NCI-H146 treated with DMSO at 0.1 percent for 48 hours (cell line): ENCODE measurements at regions not wholly inside any gene's neighbourhood (a gene's known extent, or its start where the extent isn't known, plus 50 kb on each side); places are given as distances from the start of the nearest gene placed in this dataset.
A peak's percentile ranks its signal among the peaks of the same experiment; 100 is the strongest.

Source experiments
- DNase-seq: peaks from one replicate; lab custom pipeline; 2025; ENCODE audit not compliant: unreplicated experiment; lab: John Stamatoyannopoulos, UW

DNA sequence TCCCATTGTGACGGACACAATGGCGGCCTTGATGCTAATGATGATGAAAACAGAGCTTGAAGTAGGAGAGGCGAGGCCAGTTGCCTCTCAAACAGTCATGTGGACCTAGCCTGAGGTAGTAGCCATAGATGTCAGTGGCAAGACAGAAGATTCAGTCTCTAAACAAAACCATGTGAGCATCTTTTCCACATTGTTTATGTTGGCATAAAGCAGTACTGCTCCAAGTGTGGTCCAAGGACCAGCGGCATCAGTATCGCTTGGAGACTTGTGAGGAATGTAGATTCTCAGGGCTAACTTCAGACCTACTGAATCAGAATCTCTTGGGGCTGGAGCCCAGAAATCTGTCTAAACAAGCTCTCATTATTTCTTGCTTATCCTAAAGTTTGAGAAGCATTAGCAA, 312.8 kb upstream of the JAG1 start:
- DNase-seq: no peak

GRCh38 chr20:10987651-10988383, 314.0 kb upstream of the JAG1 start:
- DNase-seq: no peak

DNA sequence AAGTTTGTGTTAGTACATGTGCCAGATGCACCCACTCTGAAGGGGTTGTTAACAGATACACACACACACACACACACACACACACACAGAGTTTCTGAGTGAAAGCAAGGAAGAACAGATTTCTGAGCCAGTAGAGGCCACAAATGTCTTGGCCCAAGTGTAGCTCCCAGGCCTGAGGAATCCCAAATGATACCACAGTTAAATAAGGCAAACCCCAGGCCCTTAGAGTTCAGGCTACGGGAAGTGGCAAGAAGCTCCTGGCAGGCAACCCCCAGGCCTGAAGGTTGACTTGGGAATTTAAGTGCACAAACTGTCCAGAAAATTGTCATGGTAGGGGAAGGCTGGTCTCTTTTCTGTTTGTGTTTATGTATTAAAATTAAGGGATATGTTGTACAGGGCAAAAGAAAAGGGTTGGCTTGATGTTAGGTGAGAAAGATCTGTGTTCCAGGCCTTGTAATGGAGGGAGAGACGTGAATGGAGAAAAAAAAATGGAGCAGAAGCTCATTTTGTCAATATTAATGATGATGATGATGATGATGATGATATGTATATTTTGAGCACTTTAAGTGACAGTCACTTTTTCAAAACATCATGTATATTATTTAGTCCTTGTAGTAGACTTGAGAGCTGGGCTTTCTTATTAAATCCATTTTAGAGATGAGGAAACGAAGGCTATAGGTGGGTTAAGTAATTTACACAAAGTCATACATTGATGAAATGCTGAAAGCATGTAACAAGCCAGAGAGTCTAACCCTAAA, 317.0 kb upstream of the JAG1 start:
- DNase-seq: no peak

DNA sequence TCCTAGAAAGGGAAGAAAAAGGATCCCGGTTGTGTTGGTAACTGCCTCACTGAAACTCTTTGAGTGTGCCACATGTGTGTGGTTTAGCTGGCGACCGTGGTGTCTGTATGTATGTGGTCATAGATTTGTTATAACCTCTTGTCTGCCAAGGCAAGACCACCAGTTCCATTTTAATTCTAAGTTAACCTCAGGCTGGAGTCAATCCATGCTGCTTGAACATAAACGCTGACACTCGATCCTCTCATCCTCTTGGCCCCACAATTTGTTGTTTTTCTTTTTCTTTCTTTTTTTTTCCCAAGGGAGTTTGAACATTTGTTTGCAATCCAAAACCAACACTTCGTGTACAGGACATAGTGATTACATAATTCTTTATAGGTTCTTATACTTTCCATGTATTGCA, 318.9 kb upstream of the JAG1 start:
- no peak for DNase-seq

DNA sequence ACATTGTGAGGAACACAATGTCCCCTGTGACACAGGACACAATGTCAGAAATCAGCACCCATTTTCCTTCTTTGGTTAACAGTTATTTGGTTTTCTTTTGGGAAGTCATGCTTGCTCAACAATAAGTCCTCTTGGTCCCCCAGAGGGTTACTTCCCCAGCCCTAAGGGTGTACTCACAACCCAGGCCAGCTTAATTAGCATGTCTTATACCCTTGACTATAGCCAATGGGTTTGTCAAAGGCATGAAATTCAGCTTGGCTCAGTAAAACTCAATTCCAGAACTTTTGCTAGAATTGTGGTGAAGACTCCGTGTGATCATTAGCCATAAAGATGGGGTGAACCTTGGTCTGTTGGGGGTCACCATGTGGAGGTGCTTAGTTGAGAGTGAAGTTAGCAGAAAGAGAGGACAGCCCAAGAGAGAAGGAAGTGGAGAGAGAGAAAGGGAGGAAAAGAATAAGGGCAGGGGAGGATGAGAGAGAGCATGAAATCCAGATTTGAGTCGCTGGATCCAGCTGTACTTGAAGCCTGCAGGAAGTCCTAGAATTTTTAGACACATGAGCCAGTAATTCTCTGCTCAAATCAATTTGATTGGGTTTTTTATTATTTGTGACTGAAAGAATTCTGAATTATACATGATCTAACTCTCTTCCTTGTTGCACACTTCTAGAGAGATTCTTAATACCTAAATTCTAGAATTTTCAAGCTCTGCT, 321.3 kb upstream of the JAG1 start:
- DNase-seq: no peak

DNA sequence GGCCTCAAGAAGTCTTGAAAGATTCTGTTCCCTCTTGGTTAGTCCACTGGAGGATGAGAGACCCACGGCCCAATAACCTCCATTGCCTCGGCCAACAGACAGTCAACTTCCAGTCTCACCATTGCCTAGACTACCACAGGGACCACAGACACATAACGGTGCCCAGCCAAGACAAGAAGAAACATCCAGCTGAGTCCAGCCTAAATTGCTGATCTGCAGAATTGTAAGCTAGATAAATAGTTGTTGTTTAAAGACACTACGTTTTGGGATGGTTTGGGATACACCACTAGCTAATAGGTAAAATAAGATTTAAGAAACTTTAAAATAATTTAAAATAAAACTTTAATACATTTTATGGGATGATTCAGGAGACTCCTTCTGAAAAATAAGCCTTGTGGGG, 324.7 kb upstream of the JAG1 start:
- no peak for DNase-seq

- DNase-seq: no peak
Measured at GRCh38 chr20:11000416-11000815, 326.6 kb upstream of the JAG1 start.

GRCh38 chr20:11001302-11001701, 327.5 kb upstream of the JAG1 start:
- DNase-seq: no peak

GRCh38 chr20:11001764-11002540, 328.2 kb upstream of the JAG1 start:
- DNase-seq: no peak

DNA sequence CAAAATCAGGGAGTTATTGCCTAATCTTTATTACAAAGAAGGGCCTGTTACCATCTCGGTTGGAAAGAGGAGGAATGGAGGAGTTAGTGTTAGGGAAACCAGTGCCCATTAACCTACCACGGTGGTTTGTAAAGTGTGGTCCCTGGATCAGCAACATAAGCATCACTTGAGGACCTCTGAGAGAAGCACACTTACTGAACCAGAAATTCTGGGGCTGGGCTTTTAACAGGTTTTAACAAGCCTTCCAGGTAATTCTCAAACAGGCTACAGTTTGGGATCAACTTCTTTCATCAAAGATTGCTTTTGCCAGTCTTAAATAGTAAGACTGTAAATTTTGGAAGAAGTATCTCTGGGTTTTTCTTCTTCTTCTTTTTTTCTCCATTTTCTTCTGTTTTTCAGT, 329.5 kb upstream of the JAG1 start:
- DNase-seq: no peak

DNA sequence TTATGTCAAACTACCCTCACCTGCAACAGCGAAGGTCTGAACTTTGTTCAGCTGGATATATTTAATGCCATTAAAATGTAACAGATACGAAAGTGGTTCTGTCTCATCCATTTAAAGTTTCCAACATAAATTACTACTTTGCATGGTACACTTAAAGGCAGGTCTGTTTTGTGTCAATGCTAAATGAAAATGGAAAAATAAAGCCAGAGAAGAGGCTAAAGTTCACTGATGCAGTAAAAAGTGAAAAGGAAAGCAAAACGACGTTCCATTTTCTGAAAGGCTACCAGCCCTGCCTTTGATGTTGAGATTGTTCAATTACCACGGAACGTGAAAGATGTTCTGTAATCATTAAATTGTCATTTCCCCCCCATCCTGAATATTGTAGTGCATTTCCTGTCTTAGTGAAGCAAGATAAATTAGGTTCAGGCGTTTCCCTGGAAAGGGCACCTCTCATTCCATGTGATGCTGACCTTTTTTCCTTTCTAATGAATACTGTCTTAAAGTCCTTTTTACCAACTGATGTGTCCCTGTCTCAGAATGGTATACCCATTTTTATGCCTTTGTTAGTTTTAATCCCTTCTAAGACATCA, 334.7 kb upstream of the JAG1 start:
- DNase-seq: no peak

DNA sequence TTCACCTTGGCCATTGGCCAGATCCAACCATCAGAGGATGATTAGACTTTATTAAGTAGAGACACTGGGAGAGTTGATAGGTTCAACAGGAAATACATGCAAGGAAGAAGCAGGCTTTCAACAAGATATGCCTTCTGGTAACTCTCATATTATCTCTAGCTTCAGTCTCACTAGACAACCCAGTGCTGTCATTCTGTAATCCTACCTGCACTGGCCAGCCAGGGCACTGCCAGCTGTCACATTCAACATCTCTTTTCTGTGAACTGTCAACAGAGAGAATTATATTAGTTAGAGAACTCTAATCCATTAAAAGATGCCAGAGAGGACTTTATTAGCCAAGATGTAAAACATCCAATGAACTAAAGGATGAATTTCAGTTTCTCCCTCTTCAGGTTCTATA, 337.9 kb upstream of the JAG1 start:
- DNase-seq: no peak

- no peak for DNase-seq
Measured at GRCh38 chr20:11012975-11013374, 339.2 kb upstream of the JAG1 start.

DNA sequence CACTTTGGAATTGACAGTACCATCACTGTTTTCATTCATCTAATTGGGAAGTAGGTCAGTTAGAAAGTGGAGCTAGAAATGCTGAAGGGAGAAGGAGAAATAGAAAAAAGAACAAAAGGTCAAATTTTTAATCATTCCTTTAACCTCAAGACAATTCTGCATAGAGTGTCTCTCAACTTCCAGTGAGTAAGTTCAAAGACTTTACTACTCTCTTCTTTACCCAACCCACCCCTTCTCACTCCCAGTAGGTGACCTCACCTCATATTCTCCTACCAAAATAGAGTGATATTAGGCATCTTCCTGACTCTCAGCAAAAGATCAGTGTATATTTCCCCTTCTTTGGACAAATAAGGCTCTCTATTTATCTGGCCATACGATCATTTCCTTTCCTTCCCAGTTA, 340.0 kb upstream of the JAG1 start:
- no peak for DNase-seq

DNA sequence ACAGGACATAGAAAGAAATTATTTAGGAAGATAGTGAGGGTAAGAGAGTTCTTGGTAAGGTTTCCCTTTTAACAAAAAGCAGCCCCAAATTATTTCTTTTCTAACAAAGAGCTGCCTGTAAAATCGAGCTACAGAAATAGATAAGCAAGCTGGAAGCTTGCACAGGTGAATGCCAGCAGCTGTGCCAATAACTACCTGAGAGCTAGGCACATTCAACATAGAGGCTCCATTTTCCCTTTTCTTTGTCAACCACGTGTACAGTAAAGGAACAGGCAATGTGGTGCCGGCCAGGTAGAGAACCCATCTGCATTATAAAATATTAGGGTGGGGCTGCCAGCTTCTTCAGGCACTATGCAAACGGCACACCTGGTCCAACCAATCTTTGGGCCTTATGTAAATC, 341.6 kb upstream of the JAG1 start:
- DNase-seq: peak; percentile 85

DNA sequence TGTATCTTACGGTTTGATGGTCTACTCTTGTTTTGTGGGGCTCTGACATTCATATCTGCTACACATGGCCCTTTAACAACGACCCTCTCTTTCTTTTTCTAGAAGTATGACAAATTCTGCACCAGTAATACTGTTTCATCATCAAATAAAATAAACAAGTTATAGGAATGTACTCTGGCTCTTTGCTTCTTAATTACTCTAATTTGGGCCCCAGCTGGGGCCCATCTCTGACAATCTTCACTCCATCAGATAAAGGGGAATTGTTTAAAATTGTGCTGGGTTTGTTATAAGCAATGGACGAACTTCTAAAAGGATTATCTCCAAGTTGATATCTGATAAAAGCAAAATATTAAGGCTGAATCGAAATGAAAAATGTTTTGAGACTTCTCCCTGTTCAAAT, 343.6 kb upstream of the JAG1 start:
- no peak for DNase-seq

DNA sequence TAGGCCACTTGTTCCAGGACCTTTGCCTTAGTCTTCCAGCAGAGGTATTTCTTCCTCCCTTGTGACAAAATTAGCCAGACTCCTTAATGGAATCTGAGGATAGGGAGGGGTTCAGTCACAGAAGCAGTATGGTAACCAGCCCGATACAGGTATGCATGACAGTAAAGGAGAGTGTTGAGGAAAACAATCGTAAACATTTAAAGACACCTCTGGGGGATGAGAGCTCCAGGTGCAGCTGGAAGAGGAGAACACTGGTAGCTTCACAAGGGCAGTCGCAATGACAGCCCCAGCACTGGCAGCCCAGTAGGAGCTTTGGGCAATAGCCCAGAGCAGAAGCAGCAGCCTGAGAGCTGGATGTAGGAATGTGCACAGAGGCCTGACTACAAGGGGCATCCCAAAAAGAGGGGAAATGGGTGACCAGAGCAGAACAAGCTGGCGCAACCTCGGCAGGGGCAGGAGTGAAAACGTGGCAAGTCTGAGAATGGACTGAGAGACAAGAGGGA, 344.9 kb upstream of the JAG1 start:
- no peak for DNase-seq

- DNase-seq: no peak
Measured at GRCh38 chr20:11020712-11021111, 346.9 kb upstream of the JAG1 start.

GRCh38 chr20:11027224-11027623, 353.4 kb upstream of the JAG1 start:
- DNase-seq: no peak

DNA sequence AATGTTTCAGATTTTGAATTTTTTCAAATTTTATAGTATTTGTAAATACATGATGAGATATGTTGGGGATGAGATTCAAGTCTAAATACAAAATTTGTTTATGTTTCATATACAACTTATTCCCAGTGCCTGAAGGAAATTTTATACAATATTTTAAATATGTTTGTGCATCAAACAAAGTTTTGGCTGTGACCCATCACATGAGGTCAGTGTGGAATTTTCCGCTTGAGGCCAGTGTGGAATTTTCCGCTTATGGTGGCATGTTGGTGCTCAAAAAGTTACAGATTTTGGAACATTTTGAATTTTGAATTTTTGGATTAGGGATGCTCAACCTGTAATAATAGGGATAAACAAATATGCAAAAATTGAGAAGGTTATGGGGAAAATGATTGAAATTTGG, 356.6 kb upstream of the JAG1 start:
- DNase-seq: no peak

- DNase-seq: no peak
Measured at GRCh38 chr20:11031300-11031699, 357.5 kb upstream of the JAG1 start.
